Neuronal stem cell (in vitro differentiated cells): ENCODE measurements at regions not wholly inside any gene's neighbourhood (a gene's known extent, or its start where the extent isn't known, plus 50 kb on each side); places are given as distances from the start of the nearest gene placed in this dataset.

Source experiments
- DNase-seq: peaks from one replicate; pipeline ENCODE4 v3.0.0-alpha.2; 2013; ENCODE audit warnings: low spot score
- H2AFZ ChIP-seq: one replicate; pipeline ENCODE4 v1.6.1; 2013; ENCODE audit warnings: mild to moderate bottlenecking, low read length, inconsistent platforms
- H2AK5ac ChIP-seq: 2 replicates; pipeline ENCODE4 v1.6.1; 2013; ENCODE audit warnings: low read depth, mild to moderate bottlenecking, inconsistent platforms, low read length, moderate library complexity, mixed read lengths
- H2BK120ac ChIP-seq: 2 replicates; pipeline ENCODE4 v1.6.1; 2013; ENCODE audit warnings: low read depth, mild to moderate bottlenecking, inconsistent platforms, low read length, moderate library complexity, mixed read lengths
- H2BK12ac ChIP-seq: one replicate; pipeline ENCODE4 v1.6.1; 2013; ENCODE audit warnings: low read length, inconsistent platforms
- H2BK15ac ChIP-seq: 2 replicates; pipeline ENCODE4 v1.6.1; 2013; ENCODE audit warnings: mild to moderate bottlenecking, low read length, inconsistent platforms, mixed read lengths
- H2BK5ac ChIP-seq: one replicate; pipeline ENCODE4 v1.6.1; 2013; ENCODE audit warnings: inconsistent platforms, mild to moderate bottlenecking, low read length, moderate library complexity
- H3K14ac ChIP-seq: one replicate; pipeline ENCODE4 v1.6.1; 2013; ENCODE audit warnings: low read length, inconsistent platforms
- H3K18ac ChIP-seq: 2 replicates; pipeline ENCODE4 v1.6.1; 2013; ENCODE audit warnings: low read length, inconsistent platforms
- H3K23ac ChIP-seq: 2 replicates; pipeline ENCODE4 v1.6.1; 2013; ENCODE audit warnings: low read depth, mild to moderate bottlenecking, mixed read lengths, low read length, inconsistent platforms; ENCODE audit not compliant: poor library complexity
- H3K27ac ChIP-seq: replicated peaks from 3 replicates; pipeline ENCODE4 v1.5.1; 2013; ENCODE audit warnings: low read length, inconsistent platforms
- H3K27me3 ChIP-seq, 3 experiments: 2 replicates each; pipeline ENCODE4 v1.6.1; 2013; ENCODE audit warnings: low read length in 3 of 3, mild to moderate bottlenecking in 2 of 3, inconsistent platforms in 1 of 3, low read depth in 1 of 3, mixed read lengths in 1 of 3, moderate library complexity in 1 of 3; ENCODE audit not compliant: control insufficient read depth in 3 of 3, insufficient read depth in 3 of 3
- H3K36me3 ChIP-seq, 2 donors: replicated peaks in 1 of 2; 2 replicates each; pipeline ENCODE4 v1.6.1; 2013; ENCODE audit warnings: low read length in 2 of 2; ENCODE audit not compliant: control insufficient read depth in 2 of 2, insufficient read depth in 2 of 2
- H3K4ac ChIP-seq: 2 replicates; pipeline ENCODE4 v1.6.1; 2013; ENCODE audit warnings: inconsistent platforms, mild to moderate bottlenecking, low read length, moderate library complexity
- H3K4me1 ChIP-seq, 2 donors: 1 replicate in 1 of 2; 2 replicates in 1 of 2; pipeline ENCODE4 v1.6.1; 2013; ENCODE audit warnings: low read length in 2 of 2, low read depth in 1 of 2; ENCODE audit not compliant: control insufficient read depth in 2 of 2, insufficient read depth in 1 of 2
- H3K4me2 ChIP-seq: one replicate; pipeline ENCODE4 v1.6.1; 2013; ENCODE audit warnings: mild to moderate bottlenecking, low read length, inconsistent platforms; ENCODE audit not compliant: insufficient read depth, poor library complexity, severe bottlenecking
- H3K4me3 ChIP-seq, 2 donors: 2 replicates each; pipeline ENCODE4 v1.5.1; 2013; ENCODE audit warnings: low read length in 2 of 2, mild to moderate bottlenecking in 2 of 2, inconsistent platforms in 1 of 2, moderate library complexity in 1 of 2
- H3K79me1 ChIP-seq: one replicate; pipeline ENCODE4 v1.6.1; 2013; ENCODE audit warnings: low read depth, mild to moderate bottlenecking, inconsistent platforms, low read length, moderate library complexity
- H3K9ac ChIP-seq: one replicate; pipeline ENCODE4 v1.6.1; 2013; ENCODE audit warnings: mild to moderate bottlenecking, low read depth, low read length, inconsistent platforms; ENCODE audit not compliant: poor library complexity
- H3K9me3 ChIP-seq, 2 donors: replicated peaks in 1 of 2; 2 replicates each; pipeline versions ENCODE3 to v1.6.1; 2013; ENCODE audit warnings: low read length in 2 of 2, mild to moderate bottlenecking in 2 of 2, inconsistent platforms in 1 of 2, low read depth in 1 of 2, mixed read lengths in 1 of 2, moderate library complexity in 1 of 2; ENCODE audit not compliant: control insufficient read depth in 2 of 2, insufficient read depth in 1 of 2
- H4K8ac ChIP-seq: one replicate; pipeline ENCODE4 v1.6.1; 2013; ENCODE audit warnings: low read depth, mild to moderate bottlenecking, inconsistent platforms, low read length, moderate library complexity
- H4K91ac ChIP-seq: one replicate; pipeline ENCODE4 v1.6.1; 2013; ENCODE audit warnings: low read length, low read depth, mild to moderate bottlenecking, inconsistent platforms; ENCODE audit not compliant: poor library complexity
- WGBS, 2 donors: extraction: QIAGEN DNeasy Blood & Tissue Kit; methylation state at CpG; one replicate each; pipeline ENCODE4 v1.1.7; 2013; ENCODE audit warnings: missing lambda C conversion rate in 2 of 2, mixed read lengths in 1 of 2; ENCODE audit not compliant: insufficient read length in 2 of 2, insufficient replicate concordance in 1 of 2; ENCODE audit errors: extremely low coverage in 2 of 2; 5-methylcytosine and 5-hydroxymethylcytosine counted together

GRCh38 chr4:132498215-132498614, 650.9 kb upstream of the PCDH10 start:
- Histone ChIP-seq H3K4me2 (no peak overlapping the region), H2AFZ (no peak overlapping the region), H3K4ac (no peak overlapping the region), H2BK12ac (no peak overlapping the region), H4K8ac (no peak overlapping the region), H2AK5ac (no peak overlapping the region), H4K91ac (no peak overlapping the region), H3K27me3 (no peaks in the 10 kb centered on the region), H3K4me1 (no peaks in the 10 kb centered on the region), H3K23ac (no peak overlapping the region), H3K9ac (no peak overlapping the region), H2BK15ac (no peak overlapping the region), H2BK5ac (no peak overlapping the region), H3K14ac (no peak overlapping the region), H3K18ac (no peak overlapping the region), H3K36me3 (no peaks in the 10 kb centered on the region), H3K27ac (no peak overlapping the region), H3K79me1 (no peaks in the 10 kb centered on the region), H3K9me3 (no peaks in the 10 kb centered on the region), H3K4me3 (no peak overlapping the region), H2BK120ac (no peak overlapping the region)
- WGBS, 2 donors = no CpG with 5 or more reads among the region's 2 CpGs
- no peak for DNase-seq

- H3K23ac ChIP-seq = no peak overlapping the region
- no peak overlapping the region for H3K4me2 ChIP-seq
- no peak overlapping the region for H2BK15ac ChIP-seq
- H2BK120ac ChIP-seq = no peak overlapping the region
- no peak overlapping the region for H3K9ac ChIP-seq
- no peak overlapping the region for H3K14ac ChIP-seq
- H3K27me3 ChIP-seq = no peaks in the 10 kb centered on the region
- H3K18ac ChIP-seq = no peak overlapping the region
- no peaks in the 10 kb centered on the region for H3K4me1 ChIP-seq
- H2AK5ac ChIP-seq = no peak overlapping the region
- H4K91ac ChIP-seq = no peak overlapping the region
- H3K4ac ChIP-seq = no peak overlapping the region
- no peaks in the 10 kb centered on the region for H3K36me3 ChIP-seq
- H3K27ac ChIP-seq = no peak overlapping the region
- H2AFZ ChIP-seq = no peak overlapping the region
- no peak overlapping the region for H2BK12ac ChIP-seq
- no peaks in the 10 kb centered on the region for H3K9me3 ChIP-seq
- no peak overlapping the region for H3K4me3 ChIP-seq
- H2BK5ac ChIP-seq = no peak overlapping the region
- no peak for DNase-seq
- H3K79me1 ChIP-seq = no peaks in the 10 kb centered on the region
- H4K8ac ChIP-seq = no peak overlapping the region
Observed at GRCh38 chr4:132502096-132502552, 647.0 kb upstream of the PCDH10 start.

- Histone ChIP-seq H3K36me3 (no peaks in the 10 kb centered on the region), H3K9ac (no peak overlapping the region), H2BK12ac (no peak overlapping the region), H2AK5ac (no peak overlapping the region), H3K9me3 (no peaks in the 10 kb centered on the region), H4K91ac (no peak overlapping the region), H3K4me2 (no peak overlapping the region), H2BK120ac (no peak overlapping the region), H3K18ac (no peak overlapping the region), H2BK5ac (no peak overlapping the region), H3K14ac (no peak overlapping the region), H3K4me1 (no peaks in the 10 kb centered on the region), H2AFZ (peak overlapping the region; percentile 4), H3K23ac (no peak overlapping the region), H4K8ac (no peak overlapping the region), H3K27ac (no peak overlapping the region), H3K79me1 (no peaks in the 10 kb centered on the region), H3K4ac (no peak overlapping the region), H3K27me3 (no peaks in the 10 kb centered on the region), H3K4me3 (no peak overlapping the region), H2BK15ac (no peak overlapping the region)
- no CpG with 5 or more reads among the region's 2 CpGs for WGBS, 2 donors
- no peak for DNase-seq
Observed at GRCh38 chr4:132504438-132504837, 644.7 kb upstream of the PCDH10 start.

- Histone ChIP-seq H4K91ac (no peak overlapping the region), H2AFZ (no peak overlapping the region), H3K4me2 (no peak overlapping the region), H3K79me1 (no peaks in the 10 kb centered on the region), H3K36me3 (no peaks in the 10 kb centered on the region), H4K8ac (no peak overlapping the region), H2AK5ac (no peak overlapping the region), H2BK15ac (no peak overlapping the region), H3K9ac (no peak overlapping the region), H3K9me3 (no peaks in the 10 kb centered on the region), H2BK5ac (no peak overlapping the region), H3K18ac (no peak overlapping the region), H3K14ac (no peak overlapping the region), H3K4ac (no peak overlapping the region), H3K23ac (no peak overlapping the region), H2BK12ac (no peak overlapping the region), H2BK120ac (no peak overlapping the region), H3K4me3 (no peak overlapping the region), H3K4me1 (no peaks in the 10 kb centered on the region), H3K27ac (no peak overlapping the region), H3K27me3 (no peaks in the 10 kb centered on the region)
- no CpG with 5 or more reads among the region's 2 CpGs for WGBS, 2 donors
- DNase-seq = no peak
Observed at GRCh38 chr4:132506568-132506967, 642.5 kb upstream of the PCDH10 start.
